ENCODE measurements at regions not wholly inside any gene's neighbourhood (a gene's known extent, or its start where the extent isn't known, plus 50 kb on each side); places are given as distances from the start of the nearest gene placed in this dataset.

- TF ChIP-seq CTCF (IDR thresholded peaks at IDR 0.05) (no peak), POLR2A (IDR thresholded peaks at IDR 0.05) (no peak), POLR2AphosphoS5 (IDR thresholded peaks at IDR 0.05) (no peak), EP300 (IDR thresholded peaks at IDR 0.05) (no peak)
Measured at GRCh38 chr4:176864238-176864637, 71.5 kb upstream of the VEGFC start.
